ENCODE measurements at regions not wholly inside any gene's neighbourhood (a gene's known extent, or its start where the extent isn't known, plus 50 kb on each side); places are given as distances from the start of the nearest gene placed in this dataset.

- H3K36me3 Mint-ChIP-seq (ENCODE audit: low read depth, unreplicated experiment): peaks cover 10% of the 10 kb centered on the region
- peaks cover 52% of the 10 kb centered on the region for H3K4me1 Mint-ChIP-seq (ENCODE audit: unreplicated experiment)
- H3K27me3 Mint-ChIP-seq (ENCODE audit: unreplicated experiment): peaks cover 9% of the 10 kb centered on the region
- H3K27ac Mint-ChIP-seq (ENCODE audit: unreplicated experiment): no peak overlapping the region
- TF ChIP-seq, protein P1, sequence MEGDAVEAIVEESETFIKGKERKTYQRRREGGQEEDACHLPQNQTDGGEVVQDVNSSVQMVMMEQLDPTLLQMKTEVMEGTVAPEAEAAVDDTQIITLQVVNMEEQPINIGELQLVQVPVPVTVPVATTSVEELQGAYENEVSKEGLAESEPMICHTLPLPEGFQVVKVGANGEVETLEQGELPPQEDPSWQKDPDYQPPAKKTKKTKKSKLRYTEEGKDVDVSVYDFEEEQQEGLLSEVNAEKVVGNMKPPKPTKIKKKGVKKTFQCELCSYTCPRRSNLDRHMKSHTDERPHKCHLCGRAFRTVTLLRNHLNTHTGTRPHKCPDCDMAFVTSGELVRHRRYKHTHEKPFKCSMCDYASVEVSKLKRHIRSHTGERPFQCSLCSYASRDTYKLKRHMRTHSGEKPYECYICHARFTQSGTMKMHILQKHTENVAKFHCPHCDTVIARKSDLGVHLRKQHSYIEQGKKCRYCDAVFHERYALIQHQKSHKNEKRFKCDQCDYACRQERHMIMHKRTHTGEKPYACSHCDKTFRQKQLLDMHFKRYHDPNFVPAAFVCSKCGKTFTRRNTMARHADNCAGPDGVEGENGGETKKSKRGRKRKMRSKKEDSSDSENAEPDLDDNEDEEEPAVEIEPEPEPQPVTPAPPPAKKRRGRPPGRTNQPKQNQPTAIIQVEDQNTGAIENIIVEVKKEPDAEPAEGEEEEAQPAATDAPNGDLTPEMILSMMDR (IDR thresholded peaks at IDR 0.05; ENCODE audit: unreplicated experiment): no peak
- DNase-seq (ENCODE audit: low spot score): no peak
- no peak overlapping the region for H3K4me3 Mint-ChIP-seq (ENCODE audit: unreplicated experiment)
- H3K9me3 Mint-ChIP-seq (ENCODE audit: unreplicated experiment): no peaks in the 10 kb centered on the region
These were observed 58.3 kb upstream of the STXBP1 start for GRCh38 chr9:127553793-127554192.

DNA sequence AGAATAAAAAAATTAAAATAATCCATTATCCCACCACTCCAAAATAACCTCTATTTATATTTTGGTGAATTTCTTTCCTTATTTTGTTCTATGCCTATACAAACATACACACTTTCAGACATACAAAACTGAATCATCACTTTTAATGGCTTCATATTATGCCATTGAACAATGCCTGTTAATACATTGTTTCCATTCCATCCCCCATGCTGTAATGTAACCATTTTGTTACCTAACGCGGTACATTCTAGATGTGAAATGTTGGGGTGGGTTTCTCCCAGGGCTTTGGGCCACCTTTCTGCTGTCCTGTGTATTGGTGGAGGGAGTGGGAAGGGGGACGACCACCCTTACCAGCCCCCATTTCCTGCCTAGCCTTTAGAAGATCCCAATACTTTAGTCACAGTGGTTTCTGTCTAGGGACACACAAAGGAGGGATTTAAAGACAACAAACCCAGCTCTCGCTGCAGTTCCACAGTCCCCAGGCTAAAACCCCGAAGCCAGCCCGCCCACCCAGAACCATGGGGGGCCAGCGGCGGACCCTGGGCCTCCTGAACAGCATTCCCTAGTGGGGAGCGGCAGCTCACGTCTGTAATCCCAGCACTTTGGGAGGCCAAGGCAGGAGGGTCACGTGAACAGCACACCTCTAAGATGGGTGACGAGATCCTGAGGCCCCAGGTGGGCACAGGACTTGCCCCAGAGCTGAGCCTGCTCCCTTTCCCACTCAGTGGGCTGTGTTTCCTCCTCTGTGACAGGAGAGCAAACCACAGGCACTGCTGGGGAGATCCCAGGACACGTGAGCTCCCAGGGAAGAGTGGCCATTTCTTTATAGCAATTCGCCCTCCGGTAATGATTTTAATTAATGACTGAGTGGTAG lies 56.9 kb upstream of the STXBP1 start:
- Mint-ChIP-seq H3K27me3 (ENCODE audit: unreplicated experiment) (peaks cover 7% of the 10 kb centered on the region), H3K4me3 (ENCODE audit: unreplicated experiment) (no peak overlapping the region), H3K9me3 (ENCODE audit: unreplicated experiment) (no peaks in the 10 kb centered on the region), H3K36me3 (ENCODE audit: low read depth, unreplicated experiment) (peaks cover 10% of the 10 kb centered on the region), H3K27ac (ENCODE audit: unreplicated experiment) (no peak overlapping the region), H3K4me1 (ENCODE audit: unreplicated experiment) (peaks cover 51% of the 10 kb centered on the region)
- DNase-seq (ENCODE audit: low spot score): no peak
- TF ChIP-seq, protein P1 (IDR thresholded peaks at IDR 0.05; ENCODE audit: unreplicated experiment): no peak

DNA sequence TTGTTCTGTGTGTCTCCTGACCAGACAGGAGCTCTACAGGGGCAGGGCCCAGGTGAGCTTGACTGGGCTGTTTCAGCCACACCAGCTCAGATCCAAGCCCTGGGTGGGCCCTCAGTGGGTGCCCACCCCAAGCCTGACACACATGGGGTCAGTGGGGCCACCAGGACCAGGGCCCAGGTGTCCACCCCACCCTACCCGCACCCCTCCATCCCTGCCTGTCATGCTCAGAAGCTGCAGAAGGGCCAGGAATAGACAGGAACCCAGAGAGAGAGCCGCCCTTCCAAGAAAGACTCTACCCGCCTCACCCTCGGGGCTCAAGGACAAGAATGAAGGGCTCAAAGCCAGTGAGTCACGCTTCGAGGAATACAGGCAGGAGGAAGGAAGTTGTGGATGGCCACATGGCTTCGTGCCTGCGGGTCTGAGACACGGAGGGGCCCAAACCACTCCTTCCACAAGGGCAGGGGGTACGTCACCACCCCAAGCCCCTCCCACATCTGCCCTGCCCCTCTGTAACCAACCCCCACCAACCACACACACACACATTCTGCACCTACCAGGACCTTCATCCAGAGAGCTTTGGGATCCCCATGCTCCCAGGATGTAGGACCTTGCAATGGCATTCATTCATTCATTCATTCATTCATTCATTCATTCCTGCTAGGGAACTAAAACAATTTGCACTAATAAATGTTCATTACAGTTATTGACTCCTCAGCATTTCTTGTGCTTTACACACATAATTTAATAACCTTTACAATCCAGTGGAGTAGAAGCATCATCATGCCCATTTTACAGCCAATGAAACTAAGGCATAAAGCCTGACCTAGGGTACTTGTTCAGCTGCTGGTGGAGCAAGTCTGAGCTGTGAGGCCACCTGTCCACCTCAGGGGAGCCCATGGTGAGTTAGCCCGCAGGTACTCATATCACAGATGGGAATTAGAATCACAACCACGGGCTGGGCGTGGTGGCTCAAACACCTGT lies 55.9 kb upstream of the STXBP1 start:
- Mint-ChIP-seq H3K27me3 (ENCODE audit: unreplicated experiment) (peaks cover 10% of the 10 kb centered on the region), H3K4me3 (ENCODE audit: unreplicated experiment) (peak overlapping the region; percentile 81), H3K9me3 (ENCODE audit: unreplicated experiment) (no peaks in the 10 kb centered on the region), H3K4me1 (ENCODE audit: unreplicated experiment) (peaks cover 52% of the 10 kb centered on the region), H3K36me3 (ENCODE audit: low read depth, unreplicated experiment) (peaks cover 18% of the 10 kb centered on the region), H3K27ac (ENCODE audit: unreplicated experiment) (peak overlapping the region; percentile 72)
- TF ChIP-seq, protein P1 (IDR thresholded peaks at IDR 0.05; ENCODE audit: unreplicated experiment): no peak
- no peak for DNase-seq (ENCODE audit: low spot score)

DNA sequence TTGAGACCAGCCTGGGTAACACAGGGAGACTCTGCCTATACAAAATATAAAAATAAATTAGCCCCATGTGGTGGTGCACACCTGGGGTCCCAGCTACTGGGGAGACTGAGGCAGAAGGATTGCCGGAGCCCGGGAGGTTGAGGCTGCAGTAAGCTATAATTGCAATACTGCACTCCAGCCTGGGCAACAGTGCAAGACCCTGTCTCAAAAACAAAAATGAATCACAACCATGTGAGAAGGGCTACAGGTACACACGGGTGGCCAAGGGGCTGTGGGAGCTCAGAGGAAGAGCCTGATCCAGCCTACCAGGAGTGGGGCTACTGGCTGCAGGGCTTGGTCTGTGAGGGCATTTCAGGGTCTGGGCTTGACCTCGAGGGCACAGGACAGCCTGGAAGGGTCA lies 55.2 kb upstream of the STXBP1 start:
- peaks cover 59% of the 10 kb centered on the region for H3K4me1 Mint-ChIP-seq (ENCODE audit: unreplicated experiment)
- H3K9me3 Mint-ChIP-seq (ENCODE audit: unreplicated experiment): no peaks in the 10 kb centered on the region
- TF ChIP-seq, protein P1 (IDR thresholded peaks at IDR 0.05; ENCODE audit: unreplicated experiment): no peak
- H3K27ac Mint-ChIP-seq (ENCODE audit: unreplicated experiment): peak overlapping the region; percentile 67
- H3K27me3 Mint-ChIP-seq (ENCODE audit: unreplicated experiment): peaks cover 10% of the 10 kb centered on the region
- H3K36me3 Mint-ChIP-seq (ENCODE audit: low read depth, unreplicated experiment): peaks cover 21% of the 10 kb centered on the region
- no peak for DNase-seq (ENCODE audit: low spot score)
- H3K4me3 Mint-ChIP-seq (ENCODE audit: unreplicated experiment): no peak overlapping the region
